ENCODE measurements at regions not wholly inside any gene's neighbourhood (a gene's known extent, or its start where the extent isn't known, plus 50 kb on each side); places are given as distances from the start of the nearest gene placed in this dataset.

DNA sequence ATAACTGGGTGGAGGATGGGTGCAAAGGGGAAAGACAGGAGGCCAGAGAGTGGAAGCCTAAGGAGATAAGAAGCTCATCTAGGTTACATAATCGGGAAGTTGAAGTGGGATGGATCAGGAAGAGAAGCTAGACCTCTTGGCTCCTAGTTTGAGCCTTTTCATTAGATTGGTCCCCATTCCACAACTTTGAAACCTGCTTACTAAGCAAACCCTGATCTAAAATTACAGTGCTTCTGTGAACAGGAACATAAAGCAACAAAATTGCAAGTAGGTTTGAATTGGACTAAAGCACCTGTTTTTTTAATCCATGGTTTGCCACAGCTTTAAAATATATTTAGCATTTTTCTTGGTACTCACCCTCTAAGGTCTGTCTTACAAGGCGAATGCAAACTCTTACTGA is 80.4 kb upstream of the EED start:
- TF ChIP-seq, protein P1, sequence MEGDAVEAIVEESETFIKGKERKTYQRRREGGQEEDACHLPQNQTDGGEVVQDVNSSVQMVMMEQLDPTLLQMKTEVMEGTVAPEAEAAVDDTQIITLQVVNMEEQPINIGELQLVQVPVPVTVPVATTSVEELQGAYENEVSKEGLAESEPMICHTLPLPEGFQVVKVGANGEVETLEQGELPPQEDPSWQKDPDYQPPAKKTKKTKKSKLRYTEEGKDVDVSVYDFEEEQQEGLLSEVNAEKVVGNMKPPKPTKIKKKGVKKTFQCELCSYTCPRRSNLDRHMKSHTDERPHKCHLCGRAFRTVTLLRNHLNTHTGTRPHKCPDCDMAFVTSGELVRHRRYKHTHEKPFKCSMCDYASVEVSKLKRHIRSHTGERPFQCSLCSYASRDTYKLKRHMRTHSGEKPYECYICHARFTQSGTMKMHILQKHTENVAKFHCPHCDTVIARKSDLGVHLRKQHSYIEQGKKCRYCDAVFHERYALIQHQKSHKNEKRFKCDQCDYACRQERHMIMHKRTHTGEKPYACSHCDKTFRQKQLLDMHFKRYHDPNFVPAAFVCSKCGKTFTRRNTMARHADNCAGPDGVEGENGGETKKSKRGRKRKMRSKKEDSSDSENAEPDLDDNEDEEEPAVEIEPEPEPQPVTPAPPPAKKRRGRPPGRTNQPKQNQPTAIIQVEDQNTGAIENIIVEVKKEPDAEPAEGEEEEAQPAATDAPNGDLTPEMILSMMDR (IDR thresholded peaks at IDR 0.05), result no peak
- no peak for TF ChIP-seq POLR2A (IDR thresholded peaks at IDR 0.05)

Measured in ovary (tissue), 3 donors.